GM10266 (cell line): ENCODE measurements at regions not wholly inside any gene's neighbourhood (a gene's known extent, or its start where the extent isn't known, plus 50 kb on each side); places are given as distances from the start of the nearest gene placed in this dataset.

Experiments
- DNase-seq: peaks from one replicate; pipeline ENCODE4 v3.0.0; 2012; ENCODE audit errors: extremely low spot score
- TF ChIP-seq, protein P1 (sequence below): IDR thresholded peaks from 2 replicates; pipeline ENCODE4 v1.5.1; 2012; ENCODE audit warnings: mild to moderate bottlenecking, low read depth; ENCODE audit not compliant: control insufficient read depth, insufficient read depth; ENCODE audit errors: missing control alignments

DNA sequence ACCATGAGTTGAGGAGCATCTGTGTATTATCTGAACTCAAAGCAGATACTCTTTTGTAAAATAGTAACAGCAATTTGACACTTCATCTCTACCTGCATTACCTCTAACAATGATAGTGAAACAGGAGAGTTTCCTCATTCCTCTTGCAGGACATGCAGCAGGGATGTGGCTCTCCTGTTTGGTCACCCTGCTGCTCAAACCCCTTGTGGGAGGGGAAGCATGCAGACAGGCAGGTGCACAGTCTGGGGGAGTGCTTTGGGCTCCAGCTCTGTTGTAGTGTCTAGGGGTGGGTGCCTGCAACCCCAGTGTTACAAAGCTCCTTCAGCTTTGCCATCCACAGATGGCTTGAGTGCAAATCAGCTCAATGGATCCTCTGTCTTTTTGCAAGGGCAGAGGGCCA, 827.6 kb downstream of the DACH1 start:
- TF ChIP-seq, protein P1, sequence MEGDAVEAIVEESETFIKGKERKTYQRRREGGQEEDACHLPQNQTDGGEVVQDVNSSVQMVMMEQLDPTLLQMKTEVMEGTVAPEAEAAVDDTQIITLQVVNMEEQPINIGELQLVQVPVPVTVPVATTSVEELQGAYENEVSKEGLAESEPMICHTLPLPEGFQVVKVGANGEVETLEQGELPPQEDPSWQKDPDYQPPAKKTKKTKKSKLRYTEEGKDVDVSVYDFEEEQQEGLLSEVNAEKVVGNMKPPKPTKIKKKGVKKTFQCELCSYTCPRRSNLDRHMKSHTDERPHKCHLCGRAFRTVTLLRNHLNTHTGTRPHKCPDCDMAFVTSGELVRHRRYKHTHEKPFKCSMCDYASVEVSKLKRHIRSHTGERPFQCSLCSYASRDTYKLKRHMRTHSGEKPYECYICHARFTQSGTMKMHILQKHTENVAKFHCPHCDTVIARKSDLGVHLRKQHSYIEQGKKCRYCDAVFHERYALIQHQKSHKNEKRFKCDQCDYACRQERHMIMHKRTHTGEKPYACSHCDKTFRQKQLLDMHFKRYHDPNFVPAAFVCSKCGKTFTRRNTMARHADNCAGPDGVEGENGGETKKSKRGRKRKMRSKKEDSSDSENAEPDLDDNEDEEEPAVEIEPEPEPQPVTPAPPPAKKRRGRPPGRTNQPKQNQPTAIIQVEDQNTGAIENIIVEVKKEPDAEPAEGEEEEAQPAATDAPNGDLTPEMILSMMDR, result no peak
- no peak for DNase-seq

DNA sequence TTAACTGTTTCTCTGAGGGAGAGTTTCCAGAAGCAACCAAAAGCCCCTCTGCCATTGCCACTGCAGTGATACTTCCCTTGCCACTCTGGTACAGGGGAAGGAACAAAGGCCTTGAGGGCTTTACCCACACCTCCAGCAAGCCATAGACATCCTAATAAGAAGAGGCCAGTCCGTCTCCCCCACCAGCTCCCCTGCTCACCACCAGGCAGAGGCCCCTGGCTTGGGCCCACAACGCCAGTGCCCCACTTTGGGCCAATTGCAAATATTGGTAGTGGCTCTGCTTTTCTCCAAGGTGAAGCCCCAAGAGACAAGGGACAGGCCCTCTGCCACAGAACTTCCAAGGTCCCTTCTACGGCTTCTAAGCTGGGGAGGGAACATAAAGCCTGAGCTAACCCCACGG, 833.0 kb downstream of the DACH1 start:
- DNase-seq, result no peak
- TF ChIP-seq, protein P1, result no peak

DNA sequence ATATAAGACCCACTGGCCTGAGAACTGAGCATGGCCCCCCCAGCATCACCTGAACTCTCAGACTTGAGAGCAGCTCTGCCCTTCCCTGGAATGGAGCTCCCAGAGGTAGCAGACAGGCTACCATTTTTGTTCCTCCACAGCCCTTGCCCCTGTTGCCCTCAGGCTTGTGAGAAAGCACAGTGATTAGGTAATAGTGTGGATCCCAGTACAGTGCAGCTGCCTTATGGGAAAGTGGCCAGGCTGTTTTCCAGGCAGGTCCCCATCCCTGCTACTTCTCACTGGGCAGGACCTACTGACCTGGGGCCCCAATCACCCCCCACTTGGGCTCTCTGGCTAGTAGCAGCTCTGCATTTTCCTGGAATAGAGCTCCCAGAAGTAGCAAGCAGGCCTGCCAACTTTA, 834.0 kb downstream of the DACH1 start:
- DNase-seq, result no peak
- TF ChIP-seq, protein P1, result no peak

DNA sequence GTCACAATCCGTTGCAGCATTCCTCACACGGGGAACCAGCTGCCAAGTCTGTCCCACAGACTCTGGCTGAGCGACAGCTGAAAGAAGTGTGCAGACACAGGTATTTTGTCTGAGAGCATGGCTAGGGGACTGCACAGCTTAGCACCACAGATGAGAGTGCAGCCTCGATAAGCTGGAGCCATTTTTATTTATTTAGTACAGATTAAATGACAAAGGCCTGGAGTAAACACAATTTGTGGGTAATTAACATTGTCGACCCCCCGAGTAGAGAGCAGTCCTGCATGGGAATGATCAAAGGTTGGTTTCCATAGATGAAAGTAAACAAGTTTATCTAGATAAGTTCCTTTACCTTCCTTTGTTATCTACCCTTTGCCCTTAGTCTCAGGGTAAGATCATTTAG, 836.2 kb downstream of the DACH1 start:
- TF ChIP-seq, protein P1, result no peak
- DNase-seq, result no peak

DNA sequence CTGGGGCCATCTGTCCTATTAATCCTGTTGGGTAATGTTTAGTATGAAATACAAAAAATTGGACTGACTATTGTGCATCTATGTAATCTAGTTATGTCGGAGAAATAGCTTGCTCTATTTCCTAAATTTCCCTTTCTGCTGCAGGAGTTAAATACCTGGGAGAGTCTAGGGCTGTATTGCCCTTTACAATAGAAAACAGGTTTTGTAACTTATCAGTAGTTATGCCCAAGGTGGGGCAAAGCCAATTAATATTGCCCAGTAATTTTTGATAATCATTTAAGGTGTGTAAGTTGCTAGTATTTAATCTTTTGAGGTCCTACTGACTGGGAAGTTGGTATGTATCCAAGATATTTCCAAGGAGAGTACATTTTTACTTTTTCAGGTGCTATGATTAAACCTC, 838.1 kb downstream of the DACH1 start:
- TF ChIP-seq, protein P1, result no peak
- DNase-seq, result no peak

DNA sequence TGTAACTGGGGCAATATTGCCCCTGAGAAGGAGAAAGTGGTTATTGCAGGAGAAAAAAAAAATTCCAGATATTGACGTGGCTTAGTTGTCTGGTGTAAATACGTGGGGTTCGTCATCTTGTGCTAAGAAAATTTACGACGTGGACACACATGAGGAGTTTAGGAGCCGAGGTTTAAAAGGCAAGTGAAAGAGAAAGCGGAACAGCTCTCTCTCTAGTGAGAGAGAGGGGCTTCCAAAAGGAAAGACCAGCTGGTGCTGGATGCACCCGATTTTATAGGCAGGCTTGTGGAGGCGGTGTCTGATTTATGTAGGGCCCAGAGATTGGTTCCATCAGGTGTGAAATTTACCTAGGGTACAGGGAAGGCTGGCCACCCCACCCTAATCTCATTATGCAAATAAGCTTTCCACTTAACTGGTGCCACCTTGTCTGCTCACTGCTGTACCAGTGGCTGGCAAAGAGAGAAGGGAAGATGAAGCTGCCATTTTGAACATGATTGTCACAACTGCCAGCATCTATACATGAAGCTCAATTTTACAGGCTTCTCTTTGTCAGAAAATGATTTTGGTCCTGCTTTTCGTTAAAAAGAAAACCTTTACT, 845.1 kb downstream of the DACH1 start:
- TF ChIP-seq, protein P1, result no peak
- no peak for DNase-seq

DNA sequence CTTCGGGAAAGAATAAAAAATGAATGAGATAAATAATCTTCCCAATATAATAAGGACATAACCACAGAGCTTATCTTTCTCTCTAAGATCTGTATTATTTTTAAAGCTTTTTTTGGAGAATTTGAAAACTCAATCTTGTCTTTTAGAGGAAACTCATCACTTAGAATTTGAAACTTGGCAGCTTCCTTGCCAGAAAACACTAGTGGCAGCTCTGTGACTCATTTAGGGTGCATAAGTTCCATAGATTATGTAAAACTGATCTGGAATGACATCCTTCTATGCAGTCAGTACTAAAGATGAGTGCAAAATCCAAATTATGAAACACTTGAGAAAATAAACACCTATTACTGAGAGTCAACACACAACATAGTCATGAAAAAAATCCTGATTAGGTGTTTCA, 848.0 kb downstream of the DACH1 start:
- no peak for DNase-seq
- TF ChIP-seq, protein P1, result no peak
